HCT116 (cell line): ENCODE measurements at regions not wholly inside any gene's neighbourhood (a gene's known extent, or its start where the extent isn't known, plus 50 kb on each side); places are given as distances from the start of the nearest gene placed in this dataset.

ENCODE experiments used
- EZH2 ChIP-seq: fragments of 200-600 bp; sonication (generic); IDR thresholded peaks from 2 replicates; pipeline ENCODE4 v1.6.1; 2017; ENCODE audit warnings: antibody characterized with exemption, mixed run types
- POLR2A ChIP-seq: IDR thresholded peaks from 2 replicates; pipeline ENCODE4 v1.7.0; 2011; ENCODE audit warnings: borderline replicate concordance; ENCODE audit not compliant: insufficient read depth, insufficient read length; ENCODE audit errors: extremely low read depth
- RAD21 ChIP-seq: IDR thresholded peaks from 2 replicates; pipeline ENCODE4 v1.6.1; 2012; ENCODE audit warnings: low read depth, mild to moderate bottlenecking
- SP1 ChIP-seq: IDR thresholded peaks from 2 replicates; pipeline ENCODE4 v1.6.1; 2012; ENCODE audit warnings: low read depth
- YY1 ChIP-seq: IDR thresholded peaks from 2 replicates; pipeline ENCODE4 v1.6.1; 2011; ENCODE audit warnings: low read length, low read depth, moderate library complexity, mild to moderate bottlenecking; ENCODE audit not compliant: insufficient replicate concordance; ENCODE audit errors: extremely low read depth
- ZNF274 ChIP-seq: fragments of 200-500 bp; sonication (Bioruptor generic); IDR thresholded peaks from 2 replicates; pipeline ENCODE4 v1.6.1; 2014; ENCODE audit warnings: mild to moderate bottlenecking, low read depth, low read length, inconsistent platforms
- TF ChIP-seq, protein P1 (sequence below), 3 experiments: fragments of 200-600 bp in 1 of 3; sonication (generic) in 1 of 3; IDR thresholded peaks in 2 of 3; conservative IDR thresholded peaks in 1 of 3; 2 replicates each; pipeline ENCODE4 v1.5.1; 2012 to 2017; ENCODE audit warnings: low read depth in 2 of 3, low read length in 2 of 3, antibody characterized with exemption in 1 of 3, borderline replicate concordance in 1 of 3, control low read depth in 1 of 3, mild to moderate bottlenecking in 1 of 3, mixed read lengths in 1 of 3, mixed run types in 1 of 3, moderate library complexity in 1 of 3; ENCODE audit not compliant: insufficient read depth in 1 of 3
- TF ChIP-seq, protein P2 (sequence below): IDR thresholded peaks from 2 replicates; pipeline ENCODE4 v1.6.1; 2012

DNA sequence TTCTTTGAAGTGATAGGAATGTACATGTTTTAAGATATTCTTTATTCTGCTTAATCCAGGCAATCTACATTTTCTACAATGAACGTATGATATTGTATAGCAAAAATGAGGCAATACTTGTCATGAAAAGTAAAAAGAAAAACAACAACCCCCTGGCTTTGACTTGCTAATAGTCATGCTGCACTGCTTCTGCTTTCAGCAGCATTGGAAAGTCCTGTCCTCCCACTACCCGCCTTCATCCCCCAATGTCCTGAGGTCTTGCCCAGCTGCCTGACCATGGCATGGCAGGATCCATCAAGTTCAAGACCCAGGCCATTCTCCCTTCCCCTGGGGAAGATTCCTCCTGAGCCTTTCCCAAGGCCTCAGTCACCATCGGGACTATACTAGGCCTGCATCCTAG lies 156.5 kb downstream of the SH3BGRL2 start:
- no peak for TF ChIP-seq SP1
- no peak for TF ChIP-seq YY1
- TF ChIP-seq ZNF274, result no peak
- TF ChIP-seq, protein P1, sequence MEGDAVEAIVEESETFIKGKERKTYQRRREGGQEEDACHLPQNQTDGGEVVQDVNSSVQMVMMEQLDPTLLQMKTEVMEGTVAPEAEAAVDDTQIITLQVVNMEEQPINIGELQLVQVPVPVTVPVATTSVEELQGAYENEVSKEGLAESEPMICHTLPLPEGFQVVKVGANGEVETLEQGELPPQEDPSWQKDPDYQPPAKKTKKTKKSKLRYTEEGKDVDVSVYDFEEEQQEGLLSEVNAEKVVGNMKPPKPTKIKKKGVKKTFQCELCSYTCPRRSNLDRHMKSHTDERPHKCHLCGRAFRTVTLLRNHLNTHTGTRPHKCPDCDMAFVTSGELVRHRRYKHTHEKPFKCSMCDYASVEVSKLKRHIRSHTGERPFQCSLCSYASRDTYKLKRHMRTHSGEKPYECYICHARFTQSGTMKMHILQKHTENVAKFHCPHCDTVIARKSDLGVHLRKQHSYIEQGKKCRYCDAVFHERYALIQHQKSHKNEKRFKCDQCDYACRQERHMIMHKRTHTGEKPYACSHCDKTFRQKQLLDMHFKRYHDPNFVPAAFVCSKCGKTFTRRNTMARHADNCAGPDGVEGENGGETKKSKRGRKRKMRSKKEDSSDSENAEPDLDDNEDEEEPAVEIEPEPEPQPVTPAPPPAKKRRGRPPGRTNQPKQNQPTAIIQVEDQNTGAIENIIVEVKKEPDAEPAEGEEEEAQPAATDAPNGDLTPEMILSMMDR (IDR thresholded peaks at IDR 0.05 in 2 of 3, conservative IDR thresholded peaks at IDR 0.05 in 1 of 3; ENCODE audit: borderline replicate concordance in 1 of 3, insufficient read depth in 1 of 3, low read depth in 2 of 3, low read length in 2 of 3), result no peak
- no peak for TF ChIP-seq RAD21
- no peak for TF ChIP-seq EZH2
- TF ChIP-seq, protein P2, sequence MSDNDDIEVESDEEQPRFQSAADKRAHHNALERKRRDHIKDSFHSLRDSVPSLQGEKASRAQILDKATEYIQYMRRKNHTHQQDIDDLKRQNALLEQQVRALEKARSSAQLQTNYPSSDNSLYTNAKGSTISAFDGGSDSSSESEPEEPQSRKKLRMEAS, result no peak
- no peak for TF ChIP-seq POLR2A
